T-helper 2 cell treated with Interferon-gamma antibody and Interleukin-4, amounts not matched to agents 5 μg/mL and 100 μg/mL, for 36 hours (primary cell): ENCODE measurements at regions not wholly inside any gene's neighbourhood (a gene's known extent, or its start where the extent isn't known, plus 50 kb on each side); places are given as distances from the start of the nearest gene placed in this dataset.

Experiments used
- DNase-seq: peaks from one replicate; pipeline ENCODE4 v3.0.0; 2021; ENCODE audit warnings: low spot score
- H3K27ac Mint-ChIP-seq: one replicate; pipeline ENCODE4 v1.8.0; 2021; ENCODE audit warnings: mild to moderate bottlenecking, mixed read lengths
- H3K27me3 Mint-ChIP-seq: one replicate; pipeline ENCODE4 v1.8.0; 2021; ENCODE audit warnings: low read depth, mixed read lengths
- H3K36me3 Mint-ChIP-seq: one replicate; pipeline ENCODE4 v1.8.0; 2021; ENCODE audit warnings: low read depth, mixed read lengths
- H3K4me1 Mint-ChIP-seq: one replicate; pipeline ENCODE4 v1.8.0; 2021; ENCODE audit warnings: low read depth, mixed read lengths
- H3K4me3 Mint-ChIP-seq: one replicate; pipeline ENCODE4 v1.8.0; 2022; ENCODE audit warnings: mild to moderate bottlenecking, moderate library complexity, mixed read lengths
- H3K9me3 Mint-ChIP-seq: one replicate; pipeline ENCODE4 v1.8.0; 2021; ENCODE audit warnings: mixed read lengths

DNA sequence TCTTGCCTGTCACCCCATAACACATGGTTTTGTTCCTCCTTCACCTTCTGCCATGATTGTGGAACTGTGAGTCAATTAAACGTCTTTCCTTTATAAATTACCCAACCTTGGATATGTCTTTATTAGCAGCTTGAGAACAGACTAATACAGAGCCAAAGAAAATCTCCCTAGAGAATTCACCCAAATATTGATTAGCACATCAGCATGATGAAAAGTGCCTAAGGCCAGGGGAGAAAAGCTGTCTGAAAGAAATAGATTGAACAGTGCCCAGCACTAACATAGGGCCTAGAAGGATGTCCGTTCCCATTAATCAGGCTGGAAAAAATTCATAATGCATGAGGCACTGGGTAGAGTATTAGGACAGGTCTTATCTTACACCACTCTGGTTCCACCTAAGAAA, 111.9 kb upstream of the CALN1 start:
- H3K27ac Mint-ChIP-seq, result no peak overlapping the region
- H3K27me3 Mint-ChIP-seq, result no peaks in the 10 kb centered on the region
- DNase-seq, result no peak
- no peaks in the 10 kb centered on the region for H3K9me3 Mint-ChIP-seq
- H3K4me1 Mint-ChIP-seq, result no peaks in the 10 kb centered on the region
- H3K36me3 Mint-ChIP-seq, result no peaks in the 10 kb centered on the region
- no peak overlapping the region for H3K4me3 Mint-ChIP-seq

DNA sequence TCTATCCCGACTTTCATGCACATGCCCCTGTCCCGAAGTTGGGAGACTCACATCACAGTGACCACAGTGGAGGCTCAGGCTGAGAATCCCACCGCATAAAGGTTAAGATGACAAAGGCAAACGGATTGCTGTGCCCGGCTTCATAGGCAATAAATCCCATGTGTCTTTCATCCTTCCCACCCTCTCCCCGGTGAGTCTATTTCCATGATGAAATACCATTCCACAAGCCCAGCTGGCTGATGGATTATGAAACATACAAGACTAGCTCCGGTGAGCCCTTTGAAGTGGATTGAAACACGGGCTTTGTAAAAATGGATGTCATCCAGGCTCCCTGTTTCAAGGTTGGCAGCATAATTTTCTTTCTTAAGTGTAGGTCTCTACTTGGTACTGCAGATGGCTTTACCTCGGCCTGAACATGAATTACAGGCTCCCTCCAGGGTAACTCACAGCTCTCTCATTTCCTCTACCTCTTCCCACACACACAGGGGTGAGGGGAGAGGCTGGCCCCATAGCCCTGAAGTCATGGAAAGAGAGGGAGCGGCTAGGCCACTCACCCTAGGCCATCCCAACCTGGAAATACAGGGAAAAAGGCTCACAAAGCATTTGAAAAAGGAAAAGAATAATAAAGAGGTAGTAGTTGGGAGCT, 92.0 kb upstream of the CALN1 start:
- DNase-seq, result no peak
- Mint-ChIP-seq H3K36me3 (no peaks in the 10 kb centered on the region), H3K9me3 (no peaks in the 10 kb centered on the region), H3K4me3 (no peak overlapping the region), H3K27me3 (no peaks in the 10 kb centered on the region), H3K27ac (no peak overlapping the region), H3K4me1 (no peaks in the 10 kb centered on the region)

DNA sequence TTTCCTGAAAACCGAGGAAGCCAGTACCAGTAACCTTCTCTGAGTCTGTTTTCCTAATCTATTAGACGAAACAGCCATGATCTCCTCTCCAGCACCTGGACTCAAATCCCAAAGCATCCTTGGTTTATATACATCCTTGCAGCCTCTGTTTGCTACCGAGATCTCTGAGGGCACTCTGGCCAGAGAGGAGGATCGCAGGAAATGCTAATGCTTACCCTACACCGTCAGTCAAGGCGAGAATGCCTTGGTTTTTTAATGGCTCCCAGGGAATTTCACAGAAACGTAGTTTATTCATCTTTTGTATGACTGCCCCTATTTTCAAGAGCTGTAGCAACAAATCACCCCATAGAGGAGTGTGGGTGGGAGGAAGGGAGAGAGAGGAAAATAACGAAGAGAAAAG, 91.5 kb upstream of the CALN1 start:
- H3K36me3 Mint-ChIP-seq, result no peaks in the 10 kb centered on the region
- H3K4me3 Mint-ChIP-seq, result no peak overlapping the region
- no peak for DNase-seq
- H3K27ac Mint-ChIP-seq, result no peak overlapping the region
- no peaks in the 10 kb centered on the region for H3K9me3 Mint-ChIP-seq
- H3K27me3 Mint-ChIP-seq, result no peaks in the 10 kb centered on the region
- H3K4me1 Mint-ChIP-seq, result no peaks in the 10 kb centered on the region

- Mint-ChIP-seq H3K4me3 (no peak overlapping the region), H3K27ac (no peak overlapping the region), H3K9me3 (peaks cover 13% of the 10 kb centered on the region), H3K27me3 (no peaks in the 10 kb centered on the region), H3K4me1 (no peaks in the 10 kb centered on the region), H3K36me3 (no peaks in the 10 kb centered on the region)
- no peak for DNase-seq
Observed at GRCh38 chr7:72494807-72495206, 82.7 kb upstream of the CALN1 start.

GRCh38 chr7:72493850-72494661, 81.9 kb upstream of the CALN1 start:
- H3K9me3 Mint-ChIP-seq, result peaks cover 13% of the 10 kb centered on the region
- H3K27ac Mint-ChIP-seq, result no peak overlapping the region
- H3K27me3 Mint-ChIP-seq, result no peaks in the 10 kb centered on the region
- no peaks in the 10 kb centered on the region for H3K36me3 Mint-ChIP-seq
- H3K4me3 Mint-ChIP-seq, result no peak overlapping the region
- H3K4me1 Mint-ChIP-seq, result no peaks in the 10 kb centered on the region
- peak; percentile 6 for DNase-seq

DNA sequence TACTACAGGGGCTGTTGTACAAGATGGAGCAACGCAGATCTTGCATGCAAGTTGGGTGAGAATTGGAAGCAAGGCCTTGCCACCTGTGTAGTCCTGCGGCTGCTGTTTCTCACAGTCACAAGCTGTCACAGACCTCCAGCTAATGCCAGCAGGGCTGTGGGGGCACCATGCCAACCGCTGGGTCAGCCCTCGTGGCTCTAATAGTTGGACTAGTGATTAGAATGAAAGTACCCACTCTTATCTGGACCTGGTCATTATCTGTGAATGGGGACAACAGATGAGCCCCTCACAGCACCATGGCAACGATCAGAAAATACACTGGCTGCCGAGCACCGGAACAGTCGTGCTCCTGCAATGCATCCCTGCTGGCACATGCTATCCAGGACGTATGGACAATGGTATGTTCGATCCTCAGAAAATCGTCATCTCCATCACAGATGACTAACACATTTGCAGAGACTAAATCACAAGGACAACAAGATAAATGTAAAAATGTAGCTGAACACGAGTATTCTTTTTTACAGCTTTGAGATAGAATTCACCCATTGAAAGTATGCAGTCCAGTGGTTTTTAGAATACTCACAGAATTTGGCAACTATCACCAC, 80.4 kb upstream of the CALN1 start:
- peaks cover 4% of the 10 kb centered on the region for H3K9me3 Mint-ChIP-seq
- no peak overlapping the region for H3K27ac Mint-ChIP-seq
- no peak overlapping the region for H3K4me3 Mint-ChIP-seq
- no peaks in the 10 kb centered on the region for H3K4me1 Mint-ChIP-seq
- DNase-seq, result no peak
- no peaks in the 10 kb centered on the region for H3K27me3 Mint-ChIP-seq
- no peaks in the 10 kb centered on the region for H3K36me3 Mint-ChIP-seq

GRCh38 chr7:72490301-72490700, 78.2 kb upstream of the CALN1 start:
- Mint-ChIP-seq H3K27me3 (no peaks in the 10 kb centered on the region), H3K36me3 (no peaks in the 10 kb centered on the region), H3K4me3 (no peak overlapping the region), H3K4me1 (no peaks in the 10 kb centered on the region), H3K27ac (no peak overlapping the region), H3K9me3 (peaks cover 3% of the 10 kb centered on the region)
- no peak for DNase-seq

- Mint-ChIP-seq H3K27ac (no peak overlapping the region), H3K27me3 (no peaks in the 10 kb centered on the region), H3K4me1 (no peaks in the 10 kb centered on the region), H3K36me3 (no peaks in the 10 kb centered on the region), H3K9me3 (no peaks in the 10 kb centered on the region), H3K4me3 (no peak overlapping the region)
- DNase-seq, result no peak
Observed at GRCh38 chr7:72481934-72482333, 69.8 kb upstream of the CALN1 start.

DNA sequence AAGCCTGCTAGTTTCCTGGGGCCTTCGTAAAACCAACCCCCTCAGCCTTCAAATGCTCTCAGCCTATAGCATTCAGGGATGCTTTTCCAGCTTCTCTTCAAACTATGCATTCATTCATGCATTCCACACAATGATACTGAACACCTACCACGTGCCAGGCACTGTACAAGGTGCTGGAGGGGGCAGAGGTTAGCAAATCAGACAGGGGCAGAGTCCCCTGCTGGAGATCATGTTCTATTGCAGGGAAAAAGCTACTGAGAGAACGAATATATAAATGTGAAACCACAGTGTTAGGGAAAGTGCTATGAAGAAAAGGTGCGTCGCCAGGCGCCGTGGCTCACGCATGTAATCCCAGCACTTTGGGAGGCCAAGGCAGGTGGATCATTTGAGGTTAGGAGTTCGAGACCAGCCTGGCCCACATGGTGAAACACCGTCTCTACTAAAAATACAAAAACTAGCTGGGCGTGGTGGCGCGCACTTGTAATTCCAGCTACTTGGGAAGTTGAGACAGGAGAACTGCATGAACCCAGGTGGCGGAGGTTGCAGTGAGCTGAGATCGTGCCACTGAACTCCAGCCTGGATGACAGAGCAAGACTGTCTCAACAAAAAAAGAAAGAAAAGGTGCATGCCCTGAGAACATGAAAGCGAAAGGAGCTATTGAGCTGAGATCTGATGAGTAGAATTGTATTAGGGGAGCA, 64.6 kb upstream of the CALN1 start:
- Mint-ChIP-seq H3K9me3 (no peaks in the 10 kb centered on the region), H3K27me3 (no peaks in the 10 kb centered on the region)
- no peak for DNase-seq

DNA sequence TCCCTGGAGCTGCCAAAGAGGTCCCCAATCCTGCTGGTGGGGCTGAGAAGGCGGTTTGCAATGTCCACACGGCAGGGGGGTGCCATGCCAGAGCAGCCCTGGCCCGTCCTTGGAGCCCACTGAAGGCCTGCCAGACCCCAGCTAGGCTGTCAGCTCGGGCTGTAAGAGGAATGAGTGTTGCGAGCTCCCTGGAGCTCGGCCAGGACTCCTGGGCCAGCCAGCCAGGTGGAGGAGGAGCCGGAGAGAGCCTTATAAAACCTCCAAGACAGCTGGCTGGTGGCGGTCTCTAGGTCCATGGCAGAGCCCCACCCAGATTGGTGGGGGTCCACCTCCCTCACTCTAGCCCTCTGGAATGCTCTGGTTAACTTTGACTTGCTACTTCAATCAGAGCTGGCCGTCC, 55.1 kb upstream of the CALN1 start:
- H3K9me3 Mint-ChIP-seq, result peaks cover 4% of the 10 kb centered on the region
- no peaks in the 10 kb centered on the region for H3K27me3 Mint-ChIP-seq

More for the DNA sequence above, 64.6 kb upstream of the CALN1 start:
- Mint-ChIP-seq H3K4me1 (no peaks in the 10 kb centered on the region), H3K36me3 (no peaks in the 10 kb centered on the region), H3K4me3 (no peak overlapping the region), H3K27ac (no peak overlapping the region)

GRCh38 chr7:72466797-72467196, 54.7 kb upstream of the CALN1 start:
- Mint-ChIP-seq H3K9me3 (peaks cover 4% of the 10 kb centered on the region), H3K27ac (no peak overlapping the region), H3K4me3 (no peak overlapping the region), H3K36me3 (no peaks in the 10 kb centered on the region), H3K27me3 (no peaks in the 10 kb centered on the region), H3K4me1 (no peaks in the 10 kb centered on the region)
- no peak for DNase-seq

More for the DNA sequence above, 55.1 kb upstream of the CALN1 start:
- no peaks in the 10 kb centered on the region for H3K36me3 Mint-ChIP-seq
- no peaks in the 10 kb centered on the region for H3K4me1 Mint-ChIP-seq
- no peak for DNase-seq
- no peak overlapping the region for H3K4me3 Mint-ChIP-seq
- H3K27ac Mint-ChIP-seq, result no peak overlapping the region

DNA sequence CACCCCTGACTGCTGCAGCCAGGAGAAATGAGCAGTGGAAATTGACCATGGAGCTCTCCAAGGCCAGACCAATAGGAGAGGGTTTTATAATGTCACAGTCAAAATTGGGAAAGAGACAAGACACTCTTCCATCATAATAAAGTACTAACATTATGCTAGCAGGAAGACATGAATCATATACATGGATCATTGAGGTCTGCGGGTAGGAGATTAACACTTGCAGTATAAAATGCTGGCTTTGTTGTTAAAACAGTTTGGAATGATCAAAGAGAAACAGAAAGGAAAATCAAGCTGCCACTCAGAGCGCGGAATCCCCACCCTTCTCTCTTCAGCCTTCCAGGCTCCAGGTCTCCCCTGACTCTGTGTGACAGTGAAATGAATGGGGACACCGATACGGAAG, 53.4 kb upstream of the CALN1 start:
- no peak for DNase-seq
- no peak overlapping the region for H3K4me3 Mint-ChIP-seq
- no peaks in the 10 kb centered on the region for H3K36me3 Mint-ChIP-seq
- H3K27me3 Mint-ChIP-seq, result no peaks in the 10 kb centered on the region
- H3K9me3 Mint-ChIP-seq, result peaks cover 4% of the 10 kb centered on the region
- H3K27ac Mint-ChIP-seq, result no peak overlapping the region
- no peaks in the 10 kb centered on the region for H3K4me1 Mint-ChIP-seq

GRCh38 chr7:72462311-72462710, 50.2 kb upstream of the CALN1 start:
- no peak overlapping the region for H3K27ac Mint-ChIP-seq
- H3K27me3 Mint-ChIP-seq, result no peaks in the 10 kb centered on the region
- H3K4me1 Mint-ChIP-seq, result no peaks in the 10 kb centered on the region
- no peak for DNase-seq
- no peaks in the 10 kb centered on the region for H3K9me3 Mint-ChIP-seq
- no peaks in the 10 kb centered on the region for H3K36me3 Mint-ChIP-seq
- H3K4me3 Mint-ChIP-seq, result no peak overlapping the region
